Stimulated activated naive CD4-positive, alpha-beta T cell treated with Interleukin-2 at 50 U/mL for 16 hours (primary cell): ENCODE measurements at regions not wholly inside any gene's neighbourhood (a gene's known extent, or its start where the extent isn't known, plus 50 kb on each side); places are given as distances from the start of the nearest gene placed in this dataset.
"Not testable (repeated sequence)": the region's sequence is repeated elsewhere in the genome, so short reads cannot be mapped to it uniquely, and the experiment has no call there.

Source experiments
- DNase-seq: peaks from one replicate; lab custom pipeline; 2025; lab: John Stamatoyannopoulos, UW

DNA sequence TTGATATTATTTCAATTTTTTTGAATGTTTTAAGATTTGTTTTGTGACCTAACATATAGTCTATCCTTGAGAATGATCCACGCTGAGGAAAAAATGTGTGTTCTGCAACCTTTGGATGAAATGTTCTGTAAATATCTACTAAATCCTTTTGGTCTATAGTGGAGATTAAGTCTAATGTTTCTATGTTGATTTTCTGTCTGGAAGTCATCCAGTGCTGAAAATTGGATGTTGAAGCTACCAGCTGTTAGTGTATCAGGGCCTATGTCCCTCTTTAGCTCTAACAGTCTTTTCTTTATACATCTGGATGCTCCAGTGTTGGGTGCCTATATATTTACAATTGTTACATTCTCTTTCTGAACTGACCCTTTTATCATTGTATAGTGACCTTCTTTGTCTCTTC lies 422.3 kb downstream of the TMEM232 start:
- DNase-seq: no peak

DNA sequence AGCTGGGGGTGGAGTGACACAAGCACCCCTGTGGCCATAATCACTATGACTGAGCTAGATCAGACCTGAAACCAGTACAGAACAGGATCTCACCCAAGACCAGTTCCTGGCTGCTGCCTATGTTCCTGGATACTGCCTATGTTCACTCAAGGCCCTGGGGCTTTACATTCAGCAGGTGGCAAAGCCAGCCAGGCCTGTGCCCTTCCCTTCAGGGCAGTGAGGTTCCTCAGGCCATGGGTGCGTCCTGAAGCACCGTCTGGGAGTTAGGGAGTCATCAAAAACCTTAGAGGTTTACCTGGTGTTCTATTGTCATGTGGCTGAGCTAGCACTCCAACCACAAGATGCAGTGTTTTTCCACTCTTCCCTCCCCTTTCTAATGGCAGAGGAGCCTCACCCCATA lies 419.8 kb downstream of the TMEM232 start:
- no peak for DNase-seq

GRCh38 chr5:110309222-110309621 lies 417.2 kb downstream of the TMEM232 start:
- no peak for DNase-seq

- not testable (repeated sequence) for DNase-seq
Observed at GRCh38 chr5:110316566-110316965, 409.9 kb downstream of the TMEM232 start.

DNA sequence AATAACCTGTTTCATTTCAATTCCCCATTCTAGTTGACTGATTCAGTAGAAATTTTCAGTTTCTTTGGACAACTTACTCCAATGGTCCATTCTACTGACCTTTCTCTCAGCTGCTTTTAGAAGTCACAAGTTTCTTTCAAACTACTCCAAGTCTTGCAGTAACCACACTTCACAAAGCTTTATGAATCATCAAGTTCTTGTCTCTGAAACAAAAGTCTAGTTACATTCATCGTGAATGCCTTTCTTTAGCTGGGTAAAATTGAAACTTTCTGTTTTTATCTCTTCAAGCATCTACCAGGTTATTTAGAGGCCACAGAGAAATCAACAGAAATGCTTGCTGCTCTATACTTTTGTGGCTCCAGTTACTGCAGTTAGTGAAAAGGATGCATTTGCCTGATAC lies 405.4 kb downstream of the TMEM232 start:
- no peak for DNase-seq

GRCh38 chr5:110323357-110323756 lies 403.1 kb downstream of the TMEM232 start:
- no peak for DNase-seq

GRCh38 chr5:110323832-110324231 lies 402.6 kb downstream of the TMEM232 start:
- DNase-seq: no peak

DNA sequence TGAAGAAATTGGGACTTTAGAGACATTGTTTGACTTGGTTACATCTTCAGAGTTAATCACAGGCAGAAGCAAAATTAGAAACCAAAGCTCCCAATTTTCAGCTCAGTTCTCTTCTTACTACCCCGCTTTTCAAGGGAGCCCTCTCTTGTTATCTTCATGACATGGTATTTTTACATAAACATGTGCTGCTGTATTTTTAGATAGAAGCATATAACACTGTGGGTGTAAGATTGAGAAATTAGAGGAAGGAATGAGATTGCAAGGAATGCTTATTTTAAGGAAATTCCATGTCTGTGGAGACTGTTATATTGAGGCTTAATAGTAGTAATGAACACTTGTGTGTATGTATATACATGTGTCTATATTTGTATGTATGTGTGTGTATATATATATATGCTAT lies 401.6 kb downstream of the TMEM232 start:
- DNase-seq: no peak

- no peak for DNase-seq
Observed at GRCh38 chr5:110329955-110330525, 396.4 kb downstream of the TMEM232 start.

DNA sequence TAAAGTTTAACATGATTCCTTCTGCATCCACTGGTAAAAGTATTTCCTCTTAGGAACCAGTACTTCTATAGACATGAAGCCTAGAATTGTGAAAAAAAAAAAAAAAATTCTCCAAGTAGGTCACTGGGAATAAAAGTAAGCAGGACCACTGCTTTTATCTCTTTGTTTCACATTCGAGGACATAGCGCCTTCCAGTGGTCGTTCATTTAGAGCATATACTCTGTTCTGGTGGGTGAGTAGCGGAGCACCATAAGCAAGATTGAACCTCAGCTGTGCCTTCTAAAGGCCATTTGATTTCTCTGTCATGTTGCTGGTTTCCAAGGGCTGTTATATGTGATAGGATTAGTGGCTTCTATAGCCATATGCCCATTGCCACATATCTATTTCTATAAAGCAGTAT lies 393.1 kb downstream of the TMEM232 start:
- DNase-seq: no peak

GRCh38 chr5:110335361-110336066 lies 391.0 kb downstream of the TMEM232 start:
- DNase-seq: no peak

- DNase-seq: no peak
Observed at GRCh38 chr5:110338341-110339083, 388.0 kb downstream of the TMEM232 start.

- no peak for DNase-seq
Observed at GRCh38 chr5:110339399-110339798, 387.1 kb downstream of the TMEM232 start.

- DNase-seq: no peak
Observed at GRCh38 chr5:110341836-110342235, 384.6 kb downstream of the TMEM232 start.

GRCh38 chr5:110342683-110343082 lies 383.8 kb downstream of the TMEM232 start:
- DNase-seq: no peak

DNA sequence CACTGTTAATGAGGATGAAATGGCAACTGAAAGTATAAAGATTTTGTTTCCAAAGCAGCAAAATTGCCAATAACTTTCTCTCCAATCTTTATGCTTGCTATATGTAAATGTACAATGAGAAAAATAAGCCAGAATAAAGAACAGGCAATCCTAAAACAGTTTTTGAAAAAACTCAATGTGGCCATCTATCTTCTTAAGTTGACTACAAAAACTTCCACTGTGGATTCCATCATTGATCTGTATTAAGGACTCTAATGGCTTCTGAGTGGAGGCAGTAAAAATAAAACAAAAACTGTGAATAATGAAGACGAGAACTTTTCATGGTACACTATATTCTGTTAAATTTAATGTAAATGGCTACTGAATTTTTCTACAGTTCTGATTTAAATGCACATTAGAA lies 382.9 kb downstream of the TMEM232 start:
- DNase-seq: no peak

- no peak for DNase-seq
Observed at GRCh38 chr5:110345623-110346022, 380.8 kb downstream of the TMEM232 start.

GRCh38 chr5:110346893-110347358 lies 379.5 kb downstream of the TMEM232 start:
- DNase-seq: no peak

- DNase-seq: no peak
Observed at GRCh38 chr5:110347781-110348180, 378.7 kb downstream of the TMEM232 start.

DNA sequence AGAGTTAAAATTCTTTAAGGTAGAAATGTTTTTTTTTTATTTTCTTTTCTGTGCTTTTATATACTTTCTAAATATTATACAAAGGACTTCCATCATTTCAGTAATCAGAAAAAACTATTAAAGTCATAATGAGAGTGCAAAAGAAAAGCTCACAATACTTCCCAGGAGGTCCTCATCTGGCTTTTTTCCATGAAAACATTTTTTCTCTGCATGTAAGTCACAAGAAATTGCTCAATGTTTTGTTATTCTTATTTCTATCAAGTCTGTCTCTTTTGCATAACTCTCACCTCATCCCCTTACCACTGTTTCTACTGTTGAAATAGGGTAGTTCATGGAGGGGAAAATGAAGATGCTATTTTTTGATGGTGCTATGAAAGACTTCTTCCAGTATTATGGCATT lies 375.0 kb downstream of the TMEM232 start:
- no peak for DNase-seq

- no peak for DNase-seq
Observed at GRCh38 chr5:110354311-110354710, 372.2 kb downstream of the TMEM232 start.

GRCh38 chr5:110354915-110355644 lies 371.4 kb downstream of the TMEM232 start:
- DNase-seq: no peak

- no peak for DNase-seq
Observed at GRCh38 chr5:110356677-110357076, 369.8 kb downstream of the TMEM232 start.
